Adrenal gland (tissue), 9 donors: ENCODE measurements at regions not wholly inside any gene's neighbourhood (a gene's known extent, or its start where the extent isn't known, plus 50 kb on each side); places are given as distances from the start of the nearest gene placed in this dataset.

Source experiments
- DNase-seq, 7 donors: peaks; one replicate each; pipeline ENCODE4 v3.0.0-alpha.2; 2019 to 2020
- H3K27ac ChIP-seq, 5 donors: fragments of 200-600 bp; sonication (generic) in 4 of 5; 1 replicate in 3 of 5; 2 replicates in 2 of 5; pipeline versions ENCODE4 v1.5.1 to v1.8.0; 2016 to 2020; ENCODE audit warnings: mild to moderate bottlenecking in 1 of 5
- H3K27me3 ChIP-seq: fragments of 200-600 bp; 2 replicates; pipeline ENCODE4 v1.8.0; 2021
- H3K36me3 ChIP-seq, 2 donors: fragments of 200-600 bp; replicated peaks in 1 of 2; 1 replicate in 1 of 2; 2 replicates in 1 of 2; pipeline versions ENCODE4 v1.5.1 to v1.8.0; 2018 to 2022
- H3K4me1 ChIP-seq, 2 donors: fragments of 200-600 bp; replicated peaks in 1 of 2; 1 replicate in 1 of 2; 2 replicates in 1 of 2; pipeline versions ENCODE4 v1.5.1 to v1.8.0; 2018 to 2021
- H3K4me3 ChIP-seq, 4 donors: fragments of 200-600 bp; sonication (generic) in 3 of 4; one replicate each; pipeline ENCODE4 v1.5.1; 2016 to 2018
- H3K9me3 ChIP-seq, 3 donors: fragments of 200-600 bp; sonication (generic) in 1 of 3; replicated peaks in 1 of 3; 1 replicate in 2 of 3; 2 replicates in 1 of 3; pipeline versions ENCODE4 v1.5.1 to v1.8.0; 2016 to 2021
- POLR2A ChIP-seq, 2 donors: fragments of 450-650 bp; IDR thresholded peaks; one replicate each; pipeline ENCODE4 v1.6.1; 2017; ENCODE audit warnings: antibody characterized with exemption in 2 of 2, mild to moderate bottlenecking in 2 of 2, moderate library complexity in 1 of 2
- WGBS, 4 donors: extraction: QIAGEN DNeasy Blood & Tissue Kit in 2 of 4; methylation state at CpG; one replicate each; pipeline versions ENCODE4 v1.1.5 to v1.1.7; 2013 to 2017; 5-methylcytosine and 5-hydroxymethylcytosine counted together
- intact Hi-C, 2 donors: fragments of 100-400 bp; cut with DNase I; formaldehyde crosslinking; loops; one replicate each; pipeline versions ENCODE4 v1.14.1 to v1.15.0; 2022 to 2023
- TF ChIP-seq, protein P1 (sequence below), 6 experiments: fragments of 450-650 bp in 4 of 6; fragments of 200-600 bp in 2 of 6; sonication (generic) in 1 of 6; IDR thresholded peaks; 1 replicate in 5 of 6; 2 replicates in 1 of 6; pipeline versions ENCODE4 v1.5.1 to v1.8.0; 2016 to 2021; ENCODE audit warnings: antibody characterized with exemption in 6 of 6, mild to moderate bottlenecking in 2 of 6, moderate library complexity in 1 of 6
- donor health status: healthy with polysubstance abuse.
- donor health status: Bipolar disorder and iron deficiency.
- donor health status: DM: yes; HTN: yes; CAD: no.
- donor health status: DM: no; HTN: no; CAD: no.
- donor health status: DM: no; HTN: no; CAD: no.

- TF ChIP-seq, protein P1, sequence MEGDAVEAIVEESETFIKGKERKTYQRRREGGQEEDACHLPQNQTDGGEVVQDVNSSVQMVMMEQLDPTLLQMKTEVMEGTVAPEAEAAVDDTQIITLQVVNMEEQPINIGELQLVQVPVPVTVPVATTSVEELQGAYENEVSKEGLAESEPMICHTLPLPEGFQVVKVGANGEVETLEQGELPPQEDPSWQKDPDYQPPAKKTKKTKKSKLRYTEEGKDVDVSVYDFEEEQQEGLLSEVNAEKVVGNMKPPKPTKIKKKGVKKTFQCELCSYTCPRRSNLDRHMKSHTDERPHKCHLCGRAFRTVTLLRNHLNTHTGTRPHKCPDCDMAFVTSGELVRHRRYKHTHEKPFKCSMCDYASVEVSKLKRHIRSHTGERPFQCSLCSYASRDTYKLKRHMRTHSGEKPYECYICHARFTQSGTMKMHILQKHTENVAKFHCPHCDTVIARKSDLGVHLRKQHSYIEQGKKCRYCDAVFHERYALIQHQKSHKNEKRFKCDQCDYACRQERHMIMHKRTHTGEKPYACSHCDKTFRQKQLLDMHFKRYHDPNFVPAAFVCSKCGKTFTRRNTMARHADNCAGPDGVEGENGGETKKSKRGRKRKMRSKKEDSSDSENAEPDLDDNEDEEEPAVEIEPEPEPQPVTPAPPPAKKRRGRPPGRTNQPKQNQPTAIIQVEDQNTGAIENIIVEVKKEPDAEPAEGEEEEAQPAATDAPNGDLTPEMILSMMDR (IDR thresholded peaks at IDR 0.05): no peak
- TF ChIP-seq POLR2A (IDR thresholded peaks at IDR 0.05): no peak
- Histone ChIP-seq H3K4me3 (no peak overlapping the region), H3K9me3 (no peaks in the 10 kb centered on the region), H3K4me1 (no peaks in the 10 kb centered on the region), H3K27ac (no peak overlapping the region), H3K36me3 (no peaks in the 10 kb centered on the region), H3K27me3 (no peaks in the 10 kb centered on the region)
- 59 to 82% (median 71%) methylated on average over 1 of the region's 1 CpG for WGBS, 4 donors
- no peak for DNase-seq
- intact Hi-C loops: no loop called here
Measured at GRCh38 chrX:3181846-3182245, 140.6 kb downstream of the ARSF start.

- Histone ChIP-seq H3K4me3 (no peak overlapping the region), H3K27me3 (no peaks in the 10 kb centered on the region), H3K9me3 (no peaks in the 10 kb centered on the region), H3K27ac (no peak overlapping the region), H3K36me3 (no peaks in the 10 kb centered on the region), H3K4me1 (no peaks in the 10 kb centered on the region)
- intact Hi-C loops: no loop called here
- WGBS, 4 donors: 90 to 98% (median 92%) methylated on average over 2 of the region's 2 CpGs
- no peak for DNase-seq
- no peak for TF ChIP-seq POLR2A (IDR thresholded peaks at IDR 0.05)
- TF ChIP-seq, protein P1 (IDR thresholded peaks at IDR 0.05): no peak
Measured at GRCh38 chrX:3178329-3178728, 137.1 kb downstream of the ARSF start.

- no peaks in the 10 kb centered on the region for H3K4me1 ChIP-seq
- no peaks in the 10 kb centered on the region for H3K9me3 ChIP-seq
- TF ChIP-seq, protein P1 (IDR thresholded peaks at IDR 0.05): no peak
- no peak for TF ChIP-seq POLR2A (IDR thresholded peaks at IDR 0.05)
- H3K27ac ChIP-seq: no peak overlapping the region
- H3K27me3 ChIP-seq: no peaks in the 10 kb centered on the region
- intact Hi-C loops: no loop called here
- WGBS, 4 donors: 80 to 93% (median 85%) methylated on average over 4 of the region's 4 CpGs
- no peak overlapping the region for H3K4me3 ChIP-seq
- no peaks in the 10 kb centered on the region for H3K36me3 ChIP-seq
- DNase-seq: no peak
Measured at GRCh38 chrX:3177851-3178250, 136.6 kb downstream of the ARSF start.

GRCh38 chrX:3176439-3176820, 135.2 kb downstream of the ARSF start:
- Histone ChIP-seq H3K27me3 (no peaks in the 10 kb centered on the region), H3K4me1 (no peaks in the 10 kb centered on the region), H3K9me3 (no peaks in the 10 kb centered on the region), H3K36me3 (no peaks in the 10 kb centered on the region), H3K27ac (no peak overlapping the region), H3K4me3 (no peak overlapping the region)
- no peak for TF ChIP-seq POLR2A (IDR thresholded peaks at IDR 0.05)
- TF ChIP-seq, protein P1 (IDR thresholded peaks at IDR 0.05): no peak
- intact Hi-C loops: no loop called here
- WGBS, 4 donors: 53 to 62% (median 56%) methylated on average over 5 of the region's 5 CpGs
- no peak for DNase-seq
